GM12891 (cell line): ENCODE measurements at regions not wholly inside any gene's neighbourhood (a gene's known extent, or its start where the extent isn't known, plus 50 kb on each side); places are given as distances from the start of the nearest gene placed in this dataset.

Source experiments
- POLR2A ChIP-seq: IDR thresholded peaks from 2 replicates; pipeline ENCODE4 v1.6.1; 2011; ENCODE audit warnings: low read depth, low read length, control low read depth
- POLR2AphosphoS5 ChIP-seq: IDR thresholded peaks from 2 replicates; pipeline ENCODE4 v1.6.1; 2011; ENCODE audit warnings: low read depth, low read length, control low read depth
- POU2F2 ChIP-seq: IDR thresholded peaks from 2 replicates; pipeline ENCODE4 v1.6.1; 2011; ENCODE audit warnings: low read depth, mild to moderate bottlenecking, control low read depth, low read length, moderate library complexity
- TAF1 ChIP-seq: IDR thresholded peaks from 2 replicates; pipeline ENCODE4 v1.6.1; 2011; ENCODE audit warnings: low read depth, low read length, control low read depth

DNA sequence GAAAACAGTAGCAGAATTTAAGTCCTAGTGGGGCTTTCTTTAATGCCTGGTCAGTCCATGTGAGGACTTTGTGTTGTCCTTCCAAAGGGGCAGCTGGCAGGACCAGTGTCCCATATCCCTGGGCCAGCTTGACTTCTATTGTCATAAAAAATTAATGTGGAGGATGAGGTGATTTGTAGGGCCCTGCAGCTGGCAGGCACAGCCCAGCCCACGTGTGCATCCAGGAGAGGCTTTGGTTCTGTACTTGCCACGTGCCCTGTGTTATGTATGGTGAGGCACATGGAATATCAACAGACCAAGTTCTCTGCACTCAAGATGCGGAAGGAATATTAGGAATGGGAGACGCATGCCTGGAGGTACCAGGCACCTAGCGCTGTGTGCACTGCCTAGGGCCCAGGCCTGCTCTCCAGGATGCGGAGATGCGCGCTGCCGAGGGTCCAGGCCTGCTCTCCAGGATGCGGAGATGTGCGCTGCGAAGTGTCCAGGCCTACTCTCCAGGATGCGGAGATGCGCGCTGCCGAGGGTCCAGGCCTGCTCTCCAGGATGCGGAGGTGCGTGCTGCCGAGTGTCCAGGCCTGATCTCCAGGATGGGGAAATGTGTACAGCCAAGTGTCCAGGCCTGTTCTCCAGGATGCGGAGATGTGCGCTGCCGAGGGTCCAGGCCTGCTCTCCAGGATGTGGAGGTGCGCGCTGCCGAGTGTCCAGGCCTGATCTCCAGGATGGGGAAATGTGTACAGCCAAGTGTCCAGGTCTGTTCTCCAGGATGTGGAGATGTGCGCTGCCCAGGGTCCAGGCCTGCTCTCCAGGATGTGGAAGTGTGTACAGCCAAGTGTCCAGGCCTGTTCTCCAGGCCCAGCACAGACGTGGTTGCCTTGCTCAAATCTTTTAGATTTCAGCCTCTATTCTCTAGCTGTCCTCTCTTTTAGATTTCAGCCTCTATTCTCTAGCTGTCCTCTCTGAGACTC lies 183.3 kb upstream of the ROPN1 start:
- TF ChIP-seq POLR2A (no peak), POLR2AphosphoS5 (no peak), POU2F2 (no peak), TAF1 (no peak)
